ENCODE measurements at regions not wholly inside any gene's neighbourhood (a gene's known extent, or its start where the extent isn't known, plus 50 kb on each side); places are given as distances from the start of the nearest gene placed in this dataset.

GRCh38 chr12:85621041-85621440, 215.2 kb downstream of the RASSF9 start:
- intact Hi-C loops (cut with micrococcal nuclease; ENCODE audit: unreplicated experiment), result no loop called here
- Histone ChIP-seq H3K27ac (ENCODE audit: low read depth, low read length, poor library complexity, severe bottlenecking) (no peak overlapping the region), H3K9me3 (ENCODE audit: low read depth, low read length, poor library complexity, severe bottlenecking) (no peaks in the 10 kb centered on the region), H3K4me1 (ENCODE audit: insufficient read depth, low read length, poor library complexity, severe bottlenecking) (peaks cover 19% of the 10 kb centered on the region), H3K36me3 (ENCODE audit: insufficient read depth, low read length, poor library complexity, severe bottlenecking) (no peaks in the 10 kb centered on the region), H3K27me3 (replicated peaks; ENCODE audit: insufficient read depth, low read depth, low read length, poor library complexity) (no peaks in the 10 kb centered on the region), H3K4me3 (ENCODE audit: low read depth, low read length, poor library complexity, severe bottlenecking) (no peak overlapping the region)
- DNase-seq (ENCODE audit: low spot score), result no peak
- POLR2A ChIA-PET (ENCODE audit: low non-redundant PET), result no interaction called here
- no TSS peak for BruUV-seq (replicated peaks)
- CTCF ChIA-PET, result no interaction called here
- no peak for TF ChIP-seq CTCF (conservative IDR thresholded peaks at IDR 0.05; ENCODE audit: low read depth, low read length)
- no peak for TF ChIP-seq EZH2 (IDR thresholded peaks at IDR 0.05; ENCODE audit: borderline replicate concordance, low read depth, low read length, poor library complexity, severe bottlenecking)

- Histone ChIP-seq H3K27ac (ENCODE audit: low read depth, low read length, poor library complexity, severe bottlenecking) (no peak overlapping the region), H3K4me1 (ENCODE audit: insufficient read depth, low read length, poor library complexity, severe bottlenecking) (peaks cover 32% of the 10 kb centered on the region), H3K27me3 (replicated peaks; ENCODE audit: insufficient read depth, low read depth, low read length, poor library complexity) (no peaks in the 10 kb centered on the region), H3K4me3 (ENCODE audit: low read depth, low read length, poor library complexity, severe bottlenecking) (no peak overlapping the region), H3K9me3 (ENCODE audit: low read depth, low read length, poor library complexity, severe bottlenecking) (no peaks in the 10 kb centered on the region), H3K36me3 (ENCODE audit: insufficient read depth, low read length, poor library complexity, severe bottlenecking) (no peaks in the 10 kb centered on the region)
- TF ChIP-seq EZH2 (IDR thresholded peaks at IDR 0.05; ENCODE audit: borderline replicate concordance, low read depth, low read length, poor library complexity, severe bottlenecking) (no peak), CTCF (conservative IDR thresholded peaks at IDR 0.05; ENCODE audit: low read depth, low read length) (no peak)
- intact Hi-C loops (cut with micrococcal nuclease; ENCODE audit: unreplicated experiment), result no loop called here
- CTCF ChIA-PET, result no interaction called here
- BruUV-seq (replicated peaks), result no TSS peak
- POLR2A ChIA-PET (ENCODE audit: low non-redundant PET), result no interaction called here
- no peak for DNase-seq (ENCODE audit: low spot score)
These were observed 212.4 kb downstream of the RASSF9 start for GRCh38 chr12:85623763-85624162.

GRCh38 chr12:85625467-85625866, 210.7 kb downstream of the RASSF9 start:
- Histone ChIP-seq H3K36me3 (ENCODE audit: insufficient read depth, low read length, poor library complexity, severe bottlenecking) (no peaks in the 10 kb centered on the region), H3K4me1 (ENCODE audit: insufficient read depth, low read length, poor library complexity, severe bottlenecking) (peaks cover 32% of the 10 kb centered on the region), H3K27me3 (replicated peaks; ENCODE audit: insufficient read depth, low read depth, low read length, poor library complexity) (no peaks in the 10 kb centered on the region), H3K9me3 (ENCODE audit: low read depth, low read length, poor library complexity, severe bottlenecking) (no peaks in the 10 kb centered on the region), H3K27ac (ENCODE audit: low read depth, low read length, poor library complexity, severe bottlenecking) (peak overlapping the region; percentile 5), H3K4me3 (ENCODE audit: low read depth, low read length, poor library complexity, severe bottlenecking) (no peak overlapping the region)
- DNase-seq (ENCODE audit: low spot score), result no peak
- intact Hi-C loops (cut with micrococcal nuclease; ENCODE audit: unreplicated experiment), result no loop called here
- CTCF ChIA-PET, result no interaction called here
- POLR2A ChIA-PET (ENCODE audit: low non-redundant PET), result no interaction called here
- TF ChIP-seq CTCF (conservative IDR thresholded peaks at IDR 0.05; ENCODE audit: low read depth, low read length), result no peak
- TF ChIP-seq EZH2 (IDR thresholded peaks at IDR 0.05; ENCODE audit: borderline replicate concordance, low read depth, low read length, poor library complexity, severe bottlenecking), result no peak
- no TSS peak for BruUV-seq (replicated peaks)

All from A673 (cell line).